ENCODE measurements at regions not wholly inside any gene's neighbourhood (a gene's known extent, or its start where the extent isn't known, plus 50 kb on each side); places are given as distances from the start of the nearest gene placed in this dataset.

DNA sequence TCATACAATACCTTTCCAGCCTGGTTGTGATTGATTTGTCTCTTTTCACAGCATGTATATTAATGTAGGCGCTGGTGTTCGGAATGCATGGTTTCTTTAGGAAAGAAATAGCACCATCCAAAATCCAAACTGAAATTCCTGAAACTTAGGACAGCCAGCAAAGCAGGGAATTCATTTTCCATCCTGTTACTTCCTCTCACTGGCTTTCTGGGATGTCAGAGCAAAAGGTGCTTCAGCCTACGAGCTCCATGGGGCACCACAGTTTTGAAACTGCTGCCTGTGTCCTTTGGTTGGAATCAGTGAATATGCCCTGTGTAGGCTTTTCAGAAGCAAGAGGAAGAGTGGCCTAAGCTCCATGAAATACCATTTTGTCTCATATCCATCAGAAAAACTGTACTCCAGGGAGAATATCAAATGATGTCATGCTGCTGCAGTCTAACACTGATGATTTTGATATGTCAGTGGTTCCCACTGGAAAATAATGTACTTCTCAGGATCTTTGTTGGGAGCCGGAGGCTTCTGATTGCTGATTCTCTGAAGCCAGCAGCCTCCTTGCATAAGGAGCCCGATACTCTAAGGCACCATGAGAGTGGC is 117.8 kb upstream of the SERP2 start:
- DNase-seq (ENCODE audit: low spot score), result no peak

DNA sequence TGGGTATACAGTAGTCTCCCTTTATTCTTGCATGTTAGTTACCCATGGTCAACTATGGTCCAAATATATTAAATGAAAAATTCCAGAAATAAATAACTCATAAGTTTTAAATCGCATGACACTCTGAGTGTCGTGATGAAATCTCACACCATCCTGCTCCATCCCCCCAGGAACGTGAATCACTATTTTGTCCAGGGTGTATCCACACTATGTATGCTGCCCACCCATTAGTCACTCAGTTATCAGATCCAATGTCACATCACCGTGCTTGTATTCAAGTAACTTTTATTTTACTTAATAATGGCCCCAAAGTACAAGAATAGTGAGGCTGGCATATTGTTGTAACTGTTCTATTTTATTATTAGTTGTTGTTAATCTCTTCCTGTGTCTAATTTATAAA is 115.8 kb upstream of the SERP2 start:
- DNase-seq (ENCODE audit: low spot score), result no peak

- DNase-seq (ENCODE audit: low spot score), result no peak
These were observed 114.3 kb upstream of the SERP2 start for GRCh38 chr13:44259045-44260027.

DNA sequence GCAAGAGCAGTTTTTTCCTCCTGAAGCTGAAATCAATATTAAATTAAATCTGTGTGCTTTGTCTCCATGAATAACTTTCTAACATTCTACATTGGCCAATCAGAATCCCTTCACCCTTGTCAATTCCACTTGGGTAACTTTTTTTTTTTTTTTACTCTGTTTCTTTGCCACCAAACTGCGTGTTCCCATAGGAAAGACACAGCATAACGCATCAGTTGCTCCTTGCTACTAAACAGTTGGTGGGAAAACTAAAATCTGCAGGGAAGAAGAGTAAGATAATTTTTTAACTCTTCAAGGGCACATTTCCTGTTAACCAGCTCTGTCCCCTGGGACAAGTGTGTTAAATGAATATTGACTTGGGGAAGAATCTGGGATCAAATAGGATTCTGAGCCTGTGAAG is 113.3 kb upstream of the SERP2 start:
- no peak for DNase-seq (ENCODE audit: low spot score)

- no peak for DNase-seq (ENCODE audit: low spot score)
These were observed 109.6 kb upstream of the SERP2 start for GRCh38 chr13:44263751-44264620.

GRCh38 chr13:44266305-44266704 is 107.3 kb upstream of the SERP2 start:
- no peak for DNase-seq (ENCODE audit: low spot score)

DNA sequence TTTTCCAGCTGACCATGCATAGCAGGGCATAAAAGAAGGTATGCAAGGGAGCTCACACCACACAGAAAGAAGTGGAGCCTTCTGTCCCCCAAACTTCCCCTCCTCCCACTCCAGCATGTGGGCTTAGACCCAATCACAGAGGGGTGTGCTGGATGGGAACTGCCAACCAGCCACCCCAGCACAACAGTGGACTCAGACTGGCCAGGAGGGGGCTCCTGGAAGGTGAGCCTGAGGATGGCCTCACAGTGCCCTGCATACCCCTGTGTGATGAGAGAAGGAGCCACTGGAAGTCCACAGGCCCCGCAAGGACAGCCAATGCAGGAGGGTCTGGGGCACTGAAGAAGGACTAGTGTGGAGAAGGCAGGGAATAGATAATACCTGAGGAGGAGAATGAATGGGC is 106.9 kb upstream of the SERP2 start:
- no peak for DNase-seq (ENCODE audit: low spot score)

GRCh38 chr13:44267203-44267602 is 106.4 kb upstream of the SERP2 start:
- DNase-seq (ENCODE audit: low spot score), result no peak

DNA sequence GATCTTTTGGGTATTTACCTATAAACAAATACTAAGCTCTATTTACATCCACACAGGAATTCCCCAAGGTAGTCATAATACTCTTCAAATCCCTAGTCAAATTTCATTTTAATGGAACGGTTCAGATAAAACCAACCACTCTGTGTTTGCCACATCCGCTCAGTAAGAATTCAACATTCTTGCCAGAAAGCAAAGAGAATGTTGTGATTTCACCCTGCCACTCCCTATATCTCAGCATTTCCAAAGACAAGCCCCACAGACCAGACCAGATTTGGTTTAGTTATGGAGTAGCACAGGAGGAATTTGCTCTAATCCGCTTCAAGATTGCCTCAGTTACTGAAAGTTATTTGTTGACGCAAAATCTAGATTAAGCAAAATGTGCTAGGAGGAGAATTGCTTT is 105.6 kb upstream of the SERP2 start:
- DNase-seq (ENCODE audit: low spot score), result no peak

GRCh38 chr13:44268980-44269379 is 104.6 kb upstream of the SERP2 start:
- DNase-seq (ENCODE audit: low spot score), result no peak

GRCh38 chr13:44270150-44270549 is 103.5 kb upstream of the SERP2 start:
- no peak for DNase-seq (ENCODE audit: low spot score)

DNA sequence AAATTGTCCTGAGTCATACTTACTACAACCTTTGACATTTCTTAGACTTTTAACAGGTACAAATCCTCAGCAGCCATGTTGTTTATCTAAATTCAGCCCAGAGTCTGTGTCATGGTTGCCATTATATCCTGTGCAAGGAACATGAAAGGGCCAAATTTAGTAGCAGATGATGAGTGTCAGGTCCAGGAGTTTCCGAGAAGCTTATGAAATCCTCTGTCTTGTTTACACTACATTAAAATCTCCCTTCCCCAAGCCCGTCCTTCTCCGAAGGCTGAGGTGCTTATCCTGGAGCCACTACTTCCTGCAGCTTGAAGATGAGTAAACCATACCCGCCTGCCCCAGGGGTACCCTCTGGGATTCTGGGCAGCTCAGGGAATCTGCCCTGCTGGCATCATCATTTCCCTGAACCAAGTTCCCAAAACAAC is 102.6 kb upstream of the SERP2 start:
- no peak for DNase-seq (ENCODE audit: low spot score)

DNA sequence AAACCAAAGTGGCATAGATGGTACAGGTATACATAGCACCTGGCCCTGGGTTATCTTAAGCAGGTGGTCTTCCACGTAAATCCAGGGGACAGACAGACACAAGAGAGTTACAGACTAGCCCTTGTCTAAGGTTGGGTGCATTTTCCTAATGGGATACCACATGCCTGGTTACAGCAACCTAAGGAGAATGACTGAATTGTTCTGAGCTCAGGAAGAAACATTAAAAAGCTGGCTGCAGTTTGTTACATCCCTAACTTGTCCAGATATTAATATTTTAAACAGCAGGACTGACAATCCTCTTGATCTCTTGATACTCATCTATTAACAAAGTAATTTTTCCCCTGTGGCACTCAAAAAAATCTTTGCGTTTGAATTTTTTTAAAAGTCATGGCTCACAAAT is 102.2 kb upstream of the SERP2 start:
- no peak for DNase-seq (ENCODE audit: low spot score)

DNA sequence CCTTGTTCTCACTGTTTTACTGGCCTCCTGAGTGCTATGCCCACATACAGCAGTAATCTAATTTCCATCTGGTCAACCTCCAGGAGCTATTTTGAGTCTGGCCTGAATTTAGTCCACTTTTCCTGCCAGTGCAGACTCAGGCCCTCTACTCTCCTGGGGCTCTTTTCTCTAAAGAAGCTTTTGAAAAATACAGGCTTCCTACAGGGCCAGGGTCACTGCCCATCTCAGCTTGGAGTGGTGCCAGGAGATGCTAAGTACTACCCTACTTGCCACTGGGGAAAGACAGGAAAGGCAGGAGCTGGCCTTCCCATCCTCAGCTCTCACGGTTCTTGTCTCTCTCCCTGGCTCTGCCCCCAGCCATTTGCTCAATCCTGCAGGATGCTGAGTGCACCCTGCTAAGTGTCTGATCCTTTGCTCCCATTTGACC is 101.7 kb upstream of the SERP2 start:
- peak; percentile 36 for DNase-seq (ENCODE audit: low spot score)

GRCh38 chr13:44272692-44273091 is 100.9 kb upstream of the SERP2 start:
- DNase-seq (ENCODE audit: low spot score), result no peak

DNA sequence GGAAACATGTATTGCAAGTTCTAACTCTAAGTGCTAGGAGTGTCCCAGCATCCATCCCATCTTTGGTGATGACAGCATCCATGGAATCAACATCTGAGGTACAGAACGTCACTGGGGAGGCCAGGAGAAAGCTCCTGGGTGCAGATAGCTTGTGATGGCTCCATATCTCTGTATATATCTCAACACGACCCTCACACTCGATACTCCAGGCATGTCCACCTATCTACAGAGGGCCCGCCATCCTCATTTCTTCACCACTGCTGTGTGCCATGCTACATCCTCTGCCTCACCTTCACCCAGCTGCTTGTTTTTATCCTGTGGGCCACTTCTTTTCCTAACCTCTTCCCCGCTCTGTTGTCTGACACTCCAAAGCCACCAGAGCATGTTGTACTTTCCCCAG is 100.4 kb upstream of the SERP2 start:
- DNase-seq (ENCODE audit: low spot score), result no peak

- peak; percentile 52 for DNase-seq (ENCODE audit: low spot score)
These were observed 99.4 kb upstream of the SERP2 start for GRCh38 chr13:44273991-44274770.

- no peak for DNase-seq (ENCODE audit: low spot score)
These were observed 98.8 kb upstream of the SERP2 start for GRCh38 chr13:44274771-44275205.

- no peak for DNase-seq (ENCODE audit: low spot score)
These were observed 98.2 kb upstream of the SERP2 start for GRCh38 chr13:44275381-44275780.

DNA sequence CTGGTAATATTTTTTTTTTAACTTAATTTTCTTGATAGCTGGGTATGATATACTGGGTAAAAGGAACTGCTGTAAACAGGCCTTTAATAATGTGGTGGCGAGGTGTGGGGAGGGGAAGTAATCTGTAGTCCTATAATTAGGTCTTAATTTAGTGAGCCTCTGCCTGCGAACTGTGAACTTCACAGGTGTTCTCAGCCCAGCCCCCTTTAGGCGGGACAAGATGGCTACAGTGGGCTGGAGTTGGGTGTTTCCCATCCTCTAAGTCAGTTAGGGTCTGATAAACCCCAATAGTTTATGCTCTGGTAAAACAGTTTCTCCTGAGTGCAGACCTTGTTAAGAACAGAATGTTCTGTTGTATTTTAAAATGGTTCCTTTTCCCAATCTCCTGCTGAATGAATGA is 97.6 kb upstream of the SERP2 start:
- no peak for DNase-seq (ENCODE audit: low spot score)

GRCh38 chr13:44277459-44277858 is 96.2 kb upstream of the SERP2 start:
- DNase-seq (ENCODE audit: low spot score), result no peak

DNA sequence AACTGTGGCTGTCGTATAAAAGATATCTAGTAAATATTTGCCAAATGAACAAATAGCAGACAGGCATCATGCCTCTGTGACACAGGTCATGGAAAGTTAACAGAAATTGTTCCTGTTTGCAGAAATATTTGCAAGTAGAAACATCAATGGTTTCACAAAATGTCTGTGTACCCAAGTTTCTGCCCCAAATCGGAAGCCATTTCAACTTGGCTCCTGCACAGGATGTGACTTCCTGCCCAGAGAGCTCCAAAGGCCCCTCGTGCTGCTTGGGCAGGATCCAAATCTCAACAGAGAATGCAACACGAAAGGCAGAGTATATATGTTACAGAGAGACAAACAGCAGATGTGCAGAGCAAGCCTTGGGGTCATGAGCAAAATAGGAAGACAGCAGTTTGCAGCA is 95.5 kb upstream of the SERP2 start:
- DNase-seq (ENCODE audit: low spot score), result no peak

All from pons (tissue), 1 donor.